C4-2B (cell line): ENCODE measurements at regions not wholly inside any gene's neighbourhood (a gene's known extent, or its start where the extent isn't known, plus 50 kb on each side); places are given as distances from the start of the nearest gene placed in this dataset.

Experiments
- CTCF ChIP-seq: fragments of 450-650 bp; conservative IDR thresholded peaks from 2 replicates; pipeline ENCODE4 v1.5.1; 2017; ENCODE audit warnings: mild to moderate bottlenecking
- ZFX ChIP-seq: fragments of 450-650 bp; IDR thresholded peaks from 2 replicates; pipeline ENCODE4 v1.6.1; 2017

- TF ChIP-seq CTCF (no peak), ZFX (no peak)
These were observed 55.8 kb upstream of the BOLA1 start for GRCh38 chr1:149843431-149844041.
